A673 (cell line): ENCODE measurements at regions not wholly inside any gene's neighbourhood (a gene's known extent, or its start where the extent isn't known, plus 50 kb on each side); places are given as distances from the start of the nearest gene placed in this dataset.

Source experiments
- BruUV-seq: library from RNA; stranded (reverse); fragments of 400-500 nt; replicated peaks from 2 replicates; lab custom pipeline; 2021; lab: Mats Ljungman, UMichigan
- CTCF ChIA-PET: fragments of 300-600 bp; sonication (Branson Sonifier 250); formaldehyde crosslinking; loops from one replicate; lab custom pipeline; 2022; ENCODE audit warnings: antibody characterized with exemption; lab: Charles Lee
- POLR2A ChIA-PET: fragments of 300-600 bp; sonication (Branson Sonifier 250); formaldehyde crosslinking; loops from one replicate; lab custom pipeline; 2022; ENCODE audit warnings: antibody characterized with exemption; ENCODE audit not compliant: low non-redundant PET; lab: Charles Lee
- DNase-seq: peaks from one replicate; pipeline ENCODE4 v3.0.0-alpha.2; 2015; ENCODE audit warnings: low spot score
- H3K27ac ChIP-seq: fragments of 200-600 bp; sonication (generic); 2 replicates; pipeline ENCODE4 v1.5.1; 2016; ENCODE audit warnings: mixed run types, low read depth, mild to moderate bottlenecking, mixed read lengths, antibody characterized with exemption, low read length; ENCODE audit not compliant: poor library complexity, severe bottlenecking
- H3K27me3 ChIP-seq: fragments of 200-600 bp; sonication (generic); replicated peaks from 2 replicates; pipeline ENCODE4 v1.6.1; 2017; ENCODE audit warnings: mixed run types, low read depth, mild to moderate bottlenecking, mixed read lengths, antibody characterized with exemption, low read length; ENCODE audit not compliant: insufficient read depth, poor library complexity
- H3K36me3 ChIP-seq: fragments of 200-600 bp; sonication (generic); 2 replicates; pipeline ENCODE4 v1.6.1; 2016; ENCODE audit warnings: mixed run types, mild to moderate bottlenecking, mixed read lengths, antibody characterized with exemption, low read length; ENCODE audit not compliant: insufficient read depth, poor library complexity, severe bottlenecking
- H3K4me1 ChIP-seq: fragments of 200-600 bp; sonication (generic); 2 replicates; pipeline ENCODE4 v1.6.1; 2017; ENCODE audit warnings: mixed run types, mild to moderate bottlenecking, mixed read lengths, antibody characterized with exemption, low read length; ENCODE audit not compliant: insufficient read depth, poor library complexity, severe bottlenecking
- H3K4me3 ChIP-seq: fragments of 200-600 bp; sonication (generic); 2 replicates; pipeline ENCODE4 v1.5.1; 2016; ENCODE audit warnings: low read depth, mixed run types, mild to moderate bottlenecking, mixed read lengths, low read length; ENCODE audit not compliant: poor library complexity, severe bottlenecking
- H3K9me3 ChIP-seq: fragments of 200-600 bp; sonication (generic); 2 replicates; pipeline ENCODE4 v1.6.1; 2016; ENCODE audit warnings: mixed run types, low read depth, mild to moderate bottlenecking, mixed read lengths, antibody characterized with exemption, low read length; ENCODE audit not compliant: poor library complexity, severe bottlenecking
- CTCF ChIP-seq: fragments of 300-800, 200-600 bp; sonication (generic); conservative IDR thresholded peaks from 2 replicates; pipeline ENCODE4 v1.5.1; 2017; ENCODE audit warnings: low read depth, mild to moderate bottlenecking, antibody characterized with exemption, low read length, moderate library complexity, mixed read lengths
- EZH2 ChIP-seq: fragments of 200-600 bp; sonication (generic); IDR thresholded peaks from 2 replicates; pipeline ENCODE4 v1.6.1; 2017; ENCODE audit warnings: borderline replicate concordance, low read depth, mild to moderate bottlenecking, mixed read lengths, antibody characterized with exemption, low read length; ENCODE audit not compliant: poor library complexity, severe bottlenecking
- intact Hi-C: fragments of 100-400 bp; cut with micrococcal nuclease; formaldehyde crosslinking; loops from one replicate; pipeline ENCODE4 v1.10.0; 2022; ENCODE audit not compliant: unreplicated experiment

GRCh38 chr9:118659011-118659410, 710.2 kb downstream of the BRINP1 start:
- Histone ChIP-seq H3K4me3 (no peak overlapping the region), H3K4me1 (no peaks in the 10 kb centered on the region), H3K27ac (no peak overlapping the region), H3K27me3 (no peaks in the 10 kb centered on the region), H3K9me3 (peaks cover 6% of the 10 kb centered on the region), H3K36me3 (no peaks in the 10 kb centered on the region)
- POLR2A ChIA-PET: no interaction called here
- no peak for DNase-seq
- TF ChIP-seq EZH2 (no peak), CTCF (no peak)
- intact Hi-C loops: no loop called here
- BruUV-seq: no TSS peak
- CTCF ChIA-PET: no interaction called here

GRCh38 chr9:118665226-118665919, 703.9 kb downstream of the BRINP1 start:
- no peaks in the 10 kb centered on the region for H3K4me1 ChIP-seq
- no peak overlapping the region for H3K4me3 ChIP-seq
- peaks cover 6% of the 10 kb centered on the region for H3K9me3 ChIP-seq
- no peaks in the 10 kb centered on the region for H3K36me3 ChIP-seq
- no peak for TF ChIP-seq CTCF
- TF ChIP-seq EZH2: no peak
- ChIA-PET POLR2A (no interaction called here), CTCF (no interaction called here)
- no peak overlapping the region for H3K27ac ChIP-seq
- intact Hi-C loops: no loop called here
- DNase-seq: no peak
- H3K27me3 ChIP-seq: no peaks in the 10 kb centered on the region
- BruUV-seq: no TSS peak

- no peaks in the 10 kb centered on the region for H3K4me1 ChIP-seq
- POLR2A ChIA-PET: no interaction called here
- intact Hi-C loops: no loop called here
- no peaks in the 10 kb centered on the region for H3K27me3 ChIP-seq
- no peak overlapping the region for H3K4me3 ChIP-seq
- no peaks in the 10 kb centered on the region for H3K36me3 ChIP-seq
- BruUV-seq: no TSS peak
- no peak overlapping the region for H3K27ac ChIP-seq
- peaks cover 4% of the 10 kb centered on the region for H3K9me3 ChIP-seq
- CTCF ChIA-PET: no interaction called here
- no peak for TF ChIP-seq EZH2
- no peak for TF ChIP-seq CTCF
- no peak for DNase-seq
Observed at GRCh38 chr9:118670011-118670953, 699.0 kb downstream of the BRINP1 start.
